ENCODE measurements at regions not wholly inside any gene's neighbourhood (a gene's known extent, or its start where the extent isn't known, plus 50 kb on each side); places are given as distances from the start of the nearest gene placed in this dataset.

- POLR2A ChIA-PET = no interaction called here
- H3K27me3 ChIP-seq (ENCODE audit: control insufficient read depth in 1 of 2, insufficient read depth in 2 of 2, low read length in 2 of 2) = no peaks in the 10 kb centered on the region; a peak in 1 of 5 replicates
- CTCF ChIA-PET (ENCODE audit: low intra/inter-chr PET ratio, low total read pairs) = no interaction called here
Observed at GRCh38 chr18:59075923-59076322, 63.8 kb upstream of the SEC11C start.

GRCh38 chr18:59079264-59079663 is 60.4 kb upstream of the SEC11C start:
- H4K20me1 ChIP-seq (ENCODE audit: insufficient read depth, low read length) = no peaks in the 10 kb centered on the region
- CTCF ChIA-PET (ENCODE audit: low intra/inter-chr PET ratio, low total read pairs) = no interaction called here
- no peak for TF ChIP-seq ZNF205 (CRISPR knock-in tag; IDR thresholded peaks at IDR 0.05)
- no peak for TF ChIP-seq SAFB2 (CRISPR knock-in tag; IDR thresholded peaks at IDR 0.05; ENCODE audit: borderline replicate concordance, low read depth)
- no peak for TF ChIP-seq NR3C1 (CRISPR knock-in tag; IDR thresholded peaks at IDR 0.05)
- no peak for TF ChIP-seq BCL3 (CRISPR knock-in tag; IDR thresholded peaks at IDR 0.05)
- TF ChIP-seq KLF16 (CRISPR knock-in tag; IDR thresholded peaks at IDR 0.05) = no peak
- no peak for TF ChIP-seq MTERF4 (CRISPR knock-in tag; IDR thresholded peaks at IDR 0.05)

More at GRCh38 chr18:59075923-59076322, 63.8 kb upstream of the SEC11C start:
- TF ChIP-seq ZNF441 (CRISPR knock-in tag; IDR thresholded peaks at IDR 0.05; ENCODE audit: borderline replicate concordance) (no peak), ZNF670 (CRISPR knock-in tag; IDR thresholded peaks at IDR 0.05; ENCODE audit: borderline replicate concordance) (no peak), ZNF484 (CRISPR knock-in tag; IDR thresholded peaks at IDR 0.05; ENCODE audit: borderline replicate concordance, low read depth) (no peak), ZNF788 (CRISPR knock-in tag; IDR thresholded peaks at IDR 0.05; ENCODE audit: borderline replicate concordance) (no peak), GTF2F1 (IDR thresholded peaks at IDR 0.05; ENCODE audit: low read length) (no peak), MBNL3 (CRISPR knock-in tag; conservative IDR thresholded peaks at IDR 0.05) (no peak), ZNF264 (CRISPR knock-in tag; IDR thresholded peaks at IDR 0.05) (no peak), SKI (IDR thresholded peaks at IDR 0.05; ENCODE audit: partially characterized antibody) (no peak), PRPF4 (IDR thresholded peaks at IDR 0.05; ENCODE audit: low read depth, low read length, poor library complexity, severe bottlenecking) (no peak), MXD4 (CRISPR knock-in tag; IDR thresholded peaks at IDR 0.05) (no peak), SPEN (CRISPR knock-in tag; IDR thresholded peaks at IDR 0.05; ENCODE audit: low read depth) (no peak)
- TF ChIP-seq, protein P1, sequence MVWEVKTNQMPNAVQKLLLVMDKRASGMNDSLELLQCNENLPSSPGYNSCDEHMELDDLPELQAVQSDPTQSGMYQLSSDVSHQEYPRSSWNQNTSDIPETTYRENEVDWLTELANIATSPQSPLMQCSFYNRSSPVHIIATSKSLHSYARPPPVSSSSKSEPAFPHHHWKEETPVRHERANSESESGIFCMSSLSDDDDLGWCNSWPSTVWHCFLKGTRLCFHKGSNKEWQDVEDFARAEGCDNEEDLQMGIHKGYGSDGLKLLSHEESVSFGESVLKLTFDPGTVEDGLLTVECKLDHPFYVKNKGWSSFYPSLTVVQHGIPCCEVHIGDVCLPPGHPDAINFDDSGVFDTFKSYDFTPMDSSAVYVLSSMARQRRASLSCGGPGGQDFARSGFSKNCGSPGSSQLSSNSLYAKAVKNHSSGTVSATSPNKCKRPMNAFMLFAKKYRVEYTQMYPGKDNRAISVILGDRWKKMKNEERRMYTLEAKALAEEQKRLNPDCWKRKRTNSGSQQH (CRISPR knock-in tag; IDR thresholded peaks at IDR 0.05; ENCODE audit: low read depth) = no peak
- intact Hi-C loops (cut with micrococcal nuclease; ENCODE audit: unreplicated experiment) (loop anchor here (5.0 kb wide), 1 partner anchor 1194 kb away; no protein-coding TSS in a partner anchor), in situ Hi-C loops (cut with HindIII; ENCODE audit: extremely low pct_ligation_motif_present, low pct_unique_long_range_greater_than_20kb) (no loop called here)
- Histone ChIP-seq H3K36me3 (replicated peaks in 1 of 2; ENCODE audit: control insufficient read depth in 1 of 2, insufficient read depth in 2 of 2, low read length in 2 of 2) (no peaks in the 10 kb centered on the region), H3K4me2 (ENCODE audit: low read depth, low read length) (no peak overlapping the region), H3K9ac (ENCODE audit: insufficient read depth, low read depth, low read length) (no peak overlapping the region), H3K79me2 (ENCODE audit: insufficient read depth, low read length) (no peaks in the 10 kb centered on the region), H4K20me1 (ENCODE audit: insufficient read depth, low read length) (no peaks in the 10 kb centered on the region), H3K4me1 (ENCODE audit: insufficient read depth, low read length) (no peaks in the 10 kb centered on the region), H3K9me3 (ENCODE audit: low read length) (no peaks in the 10 kb centered on the region), H3K4me3 (replicated peaks in 1 of 3; ENCODE audit: insufficient read depth in 1 of 3, low read depth in 2 of 3, low read length in 3 of 3) (no peak overlapping the region), H2AFZ (ENCODE audit: low read length) (no peak overlapping the region), H3K27ac (ENCODE audit: extremely low read length, insufficient read depth, low read length) (no peak overlapping the region)
- WGBS (ENCODE audit: low lambda C conversion rate) = 0% methylated on average over 3 of the region's 3 CpGs
- no peak for FAIRE-seq
- no peak for ATAC-seq
- DNase-seq (ENCODE audit: low spot score) = no peak
- no TSS peak for BruUV-seq (replicated peaks)

More at GRCh38 chr18:59079264-59079663, 60.4 kb upstream of the SEC11C start:
- BruUV-seq (replicated peaks) = no TSS peak
- Histone ChIP-seq H3K9me3 (ENCODE audit: low read length) (no peaks in the 10 kb centered on the region), H3K79me2 (ENCODE audit: insufficient read depth, low read length) (no peaks in the 10 kb centered on the region), H3K9ac (ENCODE audit: insufficient read depth, low read depth, low read length) (no peak overlapping the region), H3K4me2 (ENCODE audit: low read depth, low read length) (no peak overlapping the region), H3K27me3 (ENCODE audit: control insufficient read depth in 1 of 2, insufficient read depth in 2 of 2, low read length in 2 of 2) (peaks cover 0 to 9% of the 10 kb centered on the region in 2 experiments; a peak in 4 of 5 replicates), H2AFZ (ENCODE audit: low read length) (no peak overlapping the region), H3K4me3 (replicated peaks in 1 of 3; ENCODE audit: insufficient read depth in 1 of 3, low read depth in 2 of 3, low read length in 3 of 3) (no peak overlapping the region), H3K36me3 (replicated peaks in 1 of 2; ENCODE audit: control insufficient read depth in 1 of 2, insufficient read depth in 2 of 2, low read length in 2 of 2) (no peaks in the 10 kb centered on the region), H3K4me1 (ENCODE audit: insufficient read depth, low read length) (no peaks in the 10 kb centered on the region), H3K27ac (ENCODE audit: extremely low read length, insufficient read depth, low read length) (no peak overlapping the region)
- ATAC-seq (no peak), FAIRE-seq (no peak), DNase-seq (ENCODE audit: low spot score) (no peak)
- intact Hi-C loops (cut with micrococcal nuclease; ENCODE audit: unreplicated experiment) = loop anchor here (5.0 kb wide), 1 partner anchor 1197 kb away; no protein-coding TSS in a partner anchor
- in situ Hi-C loops (cut with HindIII; ENCODE audit: extremely low pct_ligation_motif_present, low pct_unique_long_range_greater_than_20kb) = no loop called here
- WGBS (ENCODE audit: low lambda C conversion rate) = 0% methylated on average over 3 of the region's 4 CpGs
- POLR2A ChIA-PET = no interaction called here

Measured in HepG2 (cell line).